ENCODE measurements at regions not wholly inside any gene's neighbourhood (a gene's known extent, or its start where the extent isn't known, plus 50 kb on each side); places are given as distances from the start of the nearest gene placed in this dataset.

DNA sequence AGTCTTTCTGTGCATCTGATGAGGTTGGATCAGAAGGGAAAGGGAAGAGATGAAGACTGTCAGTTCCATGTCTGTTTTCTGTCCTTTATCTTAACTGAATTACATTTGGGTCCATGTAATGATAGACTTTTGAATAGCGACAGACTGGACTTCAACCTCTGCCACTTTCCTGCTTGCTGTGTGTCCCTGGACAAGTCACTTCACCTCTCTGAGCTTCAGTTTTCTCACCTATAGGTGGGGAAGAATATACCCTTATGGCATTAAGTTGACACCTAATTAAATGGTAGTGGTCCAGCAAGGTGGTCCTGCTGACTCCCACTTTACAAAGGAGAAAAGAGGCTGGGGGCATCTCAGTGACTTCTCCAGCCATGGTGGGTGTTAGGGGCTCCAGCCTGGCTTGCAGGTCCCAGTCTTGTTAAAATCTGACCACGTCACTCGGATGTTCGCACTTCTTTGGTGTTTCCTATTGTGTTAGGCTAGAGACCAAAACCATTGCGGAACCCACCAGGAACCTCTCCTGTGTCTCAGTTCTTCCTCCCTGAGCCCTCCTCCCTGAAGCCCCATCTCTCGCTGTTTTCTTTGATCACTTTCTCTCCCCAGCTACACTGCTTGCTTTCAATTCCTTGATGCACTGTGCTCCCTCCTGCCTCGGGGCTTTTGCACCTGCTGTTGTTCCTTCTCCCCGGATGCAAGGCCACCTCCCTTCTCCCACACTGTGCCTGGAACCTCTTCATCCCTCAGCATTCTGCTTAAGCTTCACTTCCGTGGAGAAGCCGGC lies 256.5 kb downstream of the NSG2 start:
- TF ChIP-seq, protein P1, sequence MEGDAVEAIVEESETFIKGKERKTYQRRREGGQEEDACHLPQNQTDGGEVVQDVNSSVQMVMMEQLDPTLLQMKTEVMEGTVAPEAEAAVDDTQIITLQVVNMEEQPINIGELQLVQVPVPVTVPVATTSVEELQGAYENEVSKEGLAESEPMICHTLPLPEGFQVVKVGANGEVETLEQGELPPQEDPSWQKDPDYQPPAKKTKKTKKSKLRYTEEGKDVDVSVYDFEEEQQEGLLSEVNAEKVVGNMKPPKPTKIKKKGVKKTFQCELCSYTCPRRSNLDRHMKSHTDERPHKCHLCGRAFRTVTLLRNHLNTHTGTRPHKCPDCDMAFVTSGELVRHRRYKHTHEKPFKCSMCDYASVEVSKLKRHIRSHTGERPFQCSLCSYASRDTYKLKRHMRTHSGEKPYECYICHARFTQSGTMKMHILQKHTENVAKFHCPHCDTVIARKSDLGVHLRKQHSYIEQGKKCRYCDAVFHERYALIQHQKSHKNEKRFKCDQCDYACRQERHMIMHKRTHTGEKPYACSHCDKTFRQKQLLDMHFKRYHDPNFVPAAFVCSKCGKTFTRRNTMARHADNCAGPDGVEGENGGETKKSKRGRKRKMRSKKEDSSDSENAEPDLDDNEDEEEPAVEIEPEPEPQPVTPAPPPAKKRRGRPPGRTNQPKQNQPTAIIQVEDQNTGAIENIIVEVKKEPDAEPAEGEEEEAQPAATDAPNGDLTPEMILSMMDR (IDR thresholded peaks at IDR 0.05): no peak
- TF ChIP-seq POLR2A (IDR thresholded peaks at IDR 0.05) (no peak), EP300 (IDR thresholded peaks at IDR 0.05) (no peak)
